OCI-M1 (cell line): ENCODE measurements at regions not wholly inside any gene's neighbourhood (a gene's known extent, or its start where the extent isn't known, plus 50 kb on each side); places are given as distances from the start of the nearest gene placed in this dataset.
"Not testable (repeated sequence)": the region's sequence is repeated elsewhere in the genome, so short reads cannot be mapped to it uniquely, and the experiment has no call there.

Source experiments
- DNase-seq: peaks from one replicate; lab custom pipeline; 2025; lab: John Stamatoyannopoulos, UW

GRCh38 chr3:191869738-191870415, 408.9 kb downstream of the PYDC2 start:
- DNase-seq: no peak

GRCh38 chr3:191873736-191874135, 412.8 kb downstream of the PYDC2 start:
- DNase-seq: no peak

- no peak for DNase-seq
Observed at GRCh38 chr3:191882289-191882688, 421.3 kb downstream of the PYDC2 start.

GRCh38 chr3:191884132-191884531, 423.2 kb downstream of the PYDC2 start:
- DNase-seq: no peak

- no peak for DNase-seq
Observed at GRCh38 chr3:191889106-191889505, 428.1 kb downstream of the PYDC2 start.

GRCh38 chr3:191889756-191890155, 428.8 kb downstream of the PYDC2 start:
- DNase-seq: no peak

- no peak for DNase-seq
Observed at GRCh38 chr3:191894406-191894805, 433.4 kb downstream of the PYDC2 start.

GRCh38 chr3:191901741-191902140, 440.8 kb downstream of the PYDC2 start:
- no peak for DNase-seq

- no peak for DNase-seq
Observed at GRCh38 chr3:191912616-191913204, 451.7 kb downstream of the PYDC2 start.

GRCh38 chr3:191915712-191916111, 454.7 kb downstream of the PYDC2 start:
- DNase-seq: no peak

GRCh38 chr3:191919491-191920026, 458.6 kb downstream of the PYDC2 start:
- DNase-seq: no peak

- no peak for DNase-seq
Observed at GRCh38 chr3:191922570-191922969, 461.6 kb downstream of the PYDC2 start.

- DNase-seq: not testable (repeated sequence)
Observed at GRCh38 chr3:191927183-191927817, 466.3 kb downstream of the PYDC2 start.

GRCh38 chr3:191927998-191928397, 467.0 kb downstream of the PYDC2 start:
- not testable (repeated sequence) for DNase-seq

GRCh38 chr3:191944835-191945234, 483.9 kb downstream of the PYDC2 start:
- no peak for DNase-seq

GRCh38 chr3:191952186-191952585, 491.2 kb downstream of the PYDC2 start:
- no peak for DNase-seq

- no peak for DNase-seq
Observed at GRCh38 chr3:191952609-191953008, 491.6 kb downstream of the PYDC2 start.

GRCh38 chr3:191958980-191959671, 498.2 kb downstream of the PYDC2 start:
- peak; percentile 1 for DNase-seq

GRCh38 chr3:191959876-191960413, 499.0 kb downstream of the PYDC2 start:
- DNase-seq: no peak

- no peak for DNase-seq
Observed at GRCh38 chr3:191961022-191961421, 500.1 kb downstream of the PYDC2 start.

GRCh38 chr3:191961529-191961928, 500.6 kb downstream of the PYDC2 start:
- DNase-seq: no peak

- no peak for DNase-seq
Observed at GRCh38 chr3:191962324-191962723, 501.4 kb downstream of the PYDC2 start.
